Endothelial cell of umbilical vein (primary cell): ENCODE measurements at regions not wholly inside any gene's neighbourhood (a gene's known extent, or its start where the extent isn't known, plus 50 kb on each side); places are given as distances from the start of the nearest gene placed in this dataset.

Experiments used
- BruUV-seq: library from RNA; stranded (reverse); fragments of 400-500 nt; replicated peaks from 2 replicates; lab custom pipeline; 2021; lab: Mats Ljungman, UMichigan
- CTCF ChIA-PET: fragments of 300-600, 350-600 bp; sonication (Branson Sonifier 250); formaldehyde crosslinking; loops from one replicate; lab custom pipeline; 2021; ENCODE audit warnings: antibody characterized with exemption, inconsistent platforms; lab: Charles Lee
- POLR2A ChIA-PET: fragments of 300-600, 350-600 bp; sonication (Branson Sonifier 250); formaldehyde crosslinking; loops from one replicate; lab custom pipeline; 2021; ENCODE audit warnings: antibody characterized with exemption, inconsistent platforms; lab: Charles Lee
- DNase-seq: peaks from one replicate; pipeline ENCODE4 v3.0.0-alpha.2; 2011; ENCODE audit warnings: low read depth, low spot score
- FAIRE-seq: peaks from 2 replicates; lab custom pipeline; 2011; peaks lifted over from hg19 to GRCh38; lab: Jason Lieb, UNC
- H2AFZ ChIP-seq: 2 replicates; pipeline ENCODE4 v1.6.0; 2012; ENCODE audit warnings: low read depth, low read length, control low read depth, inconsistent platforms
- H3K27ac ChIP-seq: 2 replicates; pipeline ENCODE4 v1.5.1; 2011; ENCODE audit warnings: low read depth, mild to moderate bottlenecking, control low read depth, low read length, moderate library complexity; ENCODE audit not compliant: insufficient read depth
- H3K27me3 ChIP-seq, 2 experiments: 2 replicates each; pipeline versions ENCODE4 v1.6.0 to v1.6.1; 2011; ENCODE audit warnings: low read length in 2 of 2, mixed read lengths in 1 of 2; ENCODE audit not compliant: control insufficient read depth in 2 of 2, insufficient read depth in 2 of 2
- H3K36me3 ChIP-seq, 2 experiments: 2 replicates in 1 of 2; 3 replicates in 1 of 2; pipeline ENCODE4 v1.5.1; 2011; ENCODE audit warnings: low read length in 2 of 2, mild to moderate bottlenecking in 1 of 2, moderate library complexity in 1 of 2; ENCODE audit not compliant: control insufficient read depth in 2 of 2, insufficient read depth in 2 of 2; ENCODE audit errors: extremely low read depth in 1 of 2
- H3K4me1 ChIP-seq: 3 replicates; pipeline ENCODE4 v1.5.1; 2011; ENCODE audit warnings: mild to moderate bottlenecking, low read length; ENCODE audit not compliant: control insufficient read depth, insufficient read depth; ENCODE audit errors: extremely low read depth
- H3K4me2 ChIP-seq: 2 replicates; pipeline ENCODE4 v1.6.1; 2011; ENCODE audit warnings: low read length, control low read depth, mixed read lengths; ENCODE audit not compliant: insufficient read depth
- H3K4me3 ChIP-seq, 3 experiments: fragments of 200-600 bp in 1 of 3; sonication (generic), shearing (Covaris generic) in 1 of 3; replicated peaks in 1 of 3; 2 replicates each; pipeline ENCODE4 v1.5.1; 2011 to 2016; ENCODE audit warnings: control low read depth in 3 of 3, low read length in 3 of 3, mild to moderate bottlenecking in 2 of 3, inconsistent platforms in 1 of 3, low read depth in 1 of 3, moderate library complexity in 1 of 3; ENCODE audit not compliant: insufficient read depth in 1 of 3
- H3K79me2 ChIP-seq: 2 replicates; pipeline ENCODE4 v1.6.0; 2012; ENCODE audit warnings: low read length, inconsistent platforms; ENCODE audit not compliant: control insufficient read depth, insufficient read depth
- H3K9ac ChIP-seq: replicated peaks from 2 replicates; pipeline ENCODE3; 2011; ENCODE audit warnings: low read length, control low read depth; ENCODE audit not compliant: insufficient read depth; ENCODE audit errors: extremely low read depth
- H3K9me1 ChIP-seq: replicated peaks from 3 replicates; pipeline ENCODE4 v1.6.0; 2011; ENCODE audit warnings: mild to moderate bottlenecking, low read length; ENCODE audit not compliant: control insufficient read depth, insufficient read depth; ENCODE audit errors: extremely low read depth
- H3K9me3 ChIP-seq: replicated peaks from 2 replicates; pipeline ENCODE4 v1.5.1; 2012; ENCODE audit warnings: low read length, inconsistent platforms; ENCODE audit not compliant: control insufficient read depth, insufficient read depth
- H4K20me1 ChIP-seq: replicated peaks from 2 replicates; pipeline ENCODE3; 2011; ENCODE audit warnings: mild to moderate bottlenecking, low read length; ENCODE audit not compliant: control insufficient read depth, insufficient read depth; ENCODE audit errors: extremely low read depth
- EZH2 ChIP-seq: IDR thresholded peaks from 2 replicates; pipeline ENCODE4 v1.6.1; 2012; ENCODE audit warnings: borderline replicate concordance, low read depth, mild to moderate bottlenecking, moderate library complexity, low read length, inconsistent platforms; ENCODE audit not compliant: severe bottlenecking
- FOS ChIP-seq: IDR thresholded peaks from 2 replicates; pipeline ENCODE4 v1.6.1; 2011; ENCODE audit warnings: mild to moderate bottlenecking, low read length, moderate library complexity, borderline replicate concordance; ENCODE audit not compliant: insufficient read depth
- GATA2 ChIP-seq: IDR thresholded peaks from 2 replicates; pipeline ENCODE4 v1.7.0; 2011; ENCODE audit warnings: low read depth, mild to moderate bottlenecking, moderate library complexity, mixed read lengths, low read length; ENCODE audit not compliant: insufficient read length, insufficient read depth
- JUN ChIP-seq: IDR thresholded peaks from 2 replicates; pipeline ENCODE4 v1.6.1; 2011; ENCODE audit warnings: borderline replicate concordance, low read depth; ENCODE audit not compliant: insufficient read length, insufficient read depth
- MYC ChIP-seq: IDR thresholded peaks from one replicate; pipeline ENCODE4 v1.6.1; 2011; ENCODE audit warnings: mild to moderate bottlenecking, low read depth, low read length
- POLR2A ChIP-seq: IDR thresholded peaks from 2 replicates; pipeline ENCODE4 v1.6.1; 2012; ENCODE audit warnings: low read depth, mild to moderate bottlenecking, control low read depth, low read length
- POLR2AphosphoS5 ChIP-seq: IDR thresholded peaks from 2 replicates; pipeline ENCODE4 v1.6.1; 2012; ENCODE audit warnings: low read depth, mild to moderate bottlenecking, control low read depth, low read length, moderate library complexity; ENCODE audit not compliant: insufficient read depth
- dilution Hi-C: fragments of 300-500 bp; cut with MboI; formaldehyde crosslinking; loops from one replicate; pipeline ENCODE4 v1.15.0; 2019; ENCODE audit warnings: low sequenced_read_pairs; ENCODE audit not compliant: extremely low pct_ligation_motif_present
- intact Hi-C: fragments of 100-400 bp; cut with micrococcal nuclease; formaldehyde crosslinking; loops from one replicate; pipeline ENCODE4 v1.10.0; 2022
- TF ChIP-seq, protein P1 (sequence below), 2 donors: IDR thresholded peaks; 1 replicate in 1 of 2; 2 replicates in 1 of 2; pipeline ENCODE4 v1.5.1; 2011; ENCODE audit warnings: low read length in 2 of 2, mild to moderate bottlenecking in 2 of 2, moderate library complexity in 2 of 2, control low read depth in 1 of 2, inconsistent platforms in 1 of 2, low read depth in 1 of 2; ENCODE audit not compliant: insufficient read depth in 1 of 2; ENCODE audit errors: extremely low read depth in 1 of 2
- TF ChIP-seq, protein P2 (sequence below): IDR thresholded peaks from 2 replicates; pipeline ENCODE4 v1.6.1; 2011; ENCODE audit not compliant: insufficient read depth, insufficient read length

DNA sequence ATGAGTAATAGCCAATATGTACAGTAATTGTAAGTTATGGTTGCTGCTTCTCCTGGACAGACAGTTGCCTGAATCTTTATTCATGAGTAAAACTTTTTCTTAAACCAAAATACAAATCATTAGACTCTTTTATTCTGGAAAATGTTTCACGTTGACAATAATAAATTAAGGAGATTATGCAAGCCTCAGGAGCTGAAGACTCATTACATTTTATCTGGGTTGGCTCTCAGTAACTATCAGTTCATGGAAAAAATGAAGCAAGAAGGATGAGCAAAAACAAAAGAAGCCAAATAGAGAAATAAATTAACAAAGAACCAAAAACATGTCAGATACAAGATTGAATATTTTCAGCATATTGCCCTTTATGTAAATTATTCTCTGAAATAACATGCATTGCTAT is 88.9 kb upstream of the PRR16 start:
- Histone ChIP-seq H3K36me3 (no peaks in the 10 kb centered on the region), H2AFZ (no peak overlapping the region), H3K4me2 (no peak overlapping the region), H4K20me1 (no peaks in the 10 kb centered on the region), H3K4me3 (no peak overlapping the region), H3K9me1 (no peaks in the 10 kb centered on the region), H3K27ac (no peak overlapping the region), H3K79me2 (no peaks in the 10 kb centered on the region), H3K9me3 (no peaks in the 10 kb centered on the region), H3K27me3 (no peaks in the 10 kb centered on the region), H3K9ac (no peak overlapping the region), H3K4me1 (no peaks in the 10 kb centered on the region)
- intact Hi-C loops (no loop called here), dilution Hi-C loops (no loop called here)
- DNase-seq (no peak), FAIRE-seq (no peak)
- POLR2A ChIA-PET, result no interaction called here
- no TSS peak for BruUV-seq
- CTCF ChIA-PET, result no interaction called here
- TF ChIP-seq JUN (no peak), GATA2 (no peak), EZH2 (no peak), MYC (no peak)
- TF ChIP-seq, protein P1, sequence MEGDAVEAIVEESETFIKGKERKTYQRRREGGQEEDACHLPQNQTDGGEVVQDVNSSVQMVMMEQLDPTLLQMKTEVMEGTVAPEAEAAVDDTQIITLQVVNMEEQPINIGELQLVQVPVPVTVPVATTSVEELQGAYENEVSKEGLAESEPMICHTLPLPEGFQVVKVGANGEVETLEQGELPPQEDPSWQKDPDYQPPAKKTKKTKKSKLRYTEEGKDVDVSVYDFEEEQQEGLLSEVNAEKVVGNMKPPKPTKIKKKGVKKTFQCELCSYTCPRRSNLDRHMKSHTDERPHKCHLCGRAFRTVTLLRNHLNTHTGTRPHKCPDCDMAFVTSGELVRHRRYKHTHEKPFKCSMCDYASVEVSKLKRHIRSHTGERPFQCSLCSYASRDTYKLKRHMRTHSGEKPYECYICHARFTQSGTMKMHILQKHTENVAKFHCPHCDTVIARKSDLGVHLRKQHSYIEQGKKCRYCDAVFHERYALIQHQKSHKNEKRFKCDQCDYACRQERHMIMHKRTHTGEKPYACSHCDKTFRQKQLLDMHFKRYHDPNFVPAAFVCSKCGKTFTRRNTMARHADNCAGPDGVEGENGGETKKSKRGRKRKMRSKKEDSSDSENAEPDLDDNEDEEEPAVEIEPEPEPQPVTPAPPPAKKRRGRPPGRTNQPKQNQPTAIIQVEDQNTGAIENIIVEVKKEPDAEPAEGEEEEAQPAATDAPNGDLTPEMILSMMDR (IDR thresholded peaks at IDR 0.05; ENCODE audit: extremely low read depth in 1 of 2, insufficient read depth in 1 of 2, low read depth in 1 of 2, low read length in 2 of 2), result no peak

DNA sequence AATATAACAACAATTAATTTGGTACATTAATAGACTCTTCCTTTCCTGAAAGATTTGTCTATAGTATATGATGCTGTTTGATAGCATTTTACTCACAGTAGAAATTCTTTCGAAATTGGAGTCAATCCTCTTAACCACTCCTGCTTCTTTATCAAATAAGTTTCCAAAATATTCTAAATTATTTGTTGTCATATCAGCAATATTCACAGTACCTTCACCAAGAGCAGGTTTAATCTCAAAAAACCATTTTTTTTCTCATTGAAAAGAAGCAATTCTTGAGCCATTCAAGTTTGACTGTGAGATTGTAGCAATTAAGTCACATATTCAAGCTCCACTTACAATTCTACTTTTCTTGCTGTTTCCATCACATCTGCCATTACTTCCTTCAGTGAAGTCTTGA is 83.5 kb upstream of the PRR16 start:
- no peak for FAIRE-seq
- dilution Hi-C loops (no loop called here), intact Hi-C loops (no loop called here)
- H3K9me1 ChIP-seq, result no peaks in the 10 kb centered on the region
- H3K79me2 ChIP-seq, result no peaks in the 10 kb centered on the region
- H4K20me1 ChIP-seq, result no peaks in the 10 kb centered on the region
- BruUV-seq, result no TSS peak
- H3K27ac ChIP-seq, result no peak overlapping the region
- no peak overlapping the region for H2AFZ ChIP-seq
- H3K27me3 ChIP-seq, result no peaks in the 10 kb centered on the region
- CTCF ChIA-PET, result no interaction called here
- TF ChIP-seq FOS, result no peak
- TF ChIP-seq POLR2AphosphoS5, result no peak
- no peak for TF ChIP-seq POLR2A
- TF ChIP-seq, protein P2, sequence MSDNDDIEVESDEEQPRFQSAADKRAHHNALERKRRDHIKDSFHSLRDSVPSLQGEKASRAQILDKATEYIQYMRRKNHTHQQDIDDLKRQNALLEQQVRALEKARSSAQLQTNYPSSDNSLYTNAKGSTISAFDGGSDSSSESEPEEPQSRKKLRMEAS, result no peak
- TF ChIP-seq JUN, result no peak
- TF ChIP-seq GATA2, result no peak
- TF ChIP-seq, protein P1 (IDR thresholded peaks at IDR 0.05; ENCODE audit: extremely low read depth in 1 of 2, insufficient read depth in 1 of 2, low read depth in 1 of 2, low read length in 2 of 2), result no peak
- no peak for TF ChIP-seq MYC
- TF ChIP-seq EZH2, result no peak
- no peaks in the 10 kb centered on the region for H3K9me3 ChIP-seq
- no peak overlapping the region for H3K4me2 ChIP-seq
- no peak overlapping the region for H3K9ac ChIP-seq
- H3K36me3 ChIP-seq, result no peaks in the 10 kb centered on the region
- POLR2A ChIA-PET, result no interaction called here
- no peak for DNase-seq
- H3K4me3 ChIP-seq, result no peak overlapping the region
- no peaks in the 10 kb centered on the region for H3K4me1 ChIP-seq
